Coronary artery (tissue), 2 donors: ENCODE measurements at regions not wholly inside any gene's neighbourhood (a gene's known extent, or its start where the extent isn't known, plus 50 kb on each side); places are given as distances from the start of the nearest gene placed in this dataset.

Experiments used
- DNase-seq: peaks from one replicate; pipeline ENCODE4 v3.0.0-alpha.2; 2017; ENCODE audit warnings: low spot score
- H3K27ac ChIP-seq, 2 donors: fragments of 200-600 bp; sonication (generic); one replicate each; pipeline ENCODE4 v1.5.1; 2016 to 2019
- H3K4me3 ChIP-seq: fragments of 200-600 bp; sonication (generic); 2 replicates; pipeline ENCODE4 v1.5.1; 2016; ENCODE audit warnings: mild to moderate bottlenecking, moderate library complexity
- TF ChIP-seq, protein P1 (sequence below): fragments of 200-600 bp; sonication (generic); IDR thresholded peaks from one replicate; pipeline ENCODE4 v1.5.1; 2019; ENCODE audit warnings: antibody characterized with exemption

DNA sequence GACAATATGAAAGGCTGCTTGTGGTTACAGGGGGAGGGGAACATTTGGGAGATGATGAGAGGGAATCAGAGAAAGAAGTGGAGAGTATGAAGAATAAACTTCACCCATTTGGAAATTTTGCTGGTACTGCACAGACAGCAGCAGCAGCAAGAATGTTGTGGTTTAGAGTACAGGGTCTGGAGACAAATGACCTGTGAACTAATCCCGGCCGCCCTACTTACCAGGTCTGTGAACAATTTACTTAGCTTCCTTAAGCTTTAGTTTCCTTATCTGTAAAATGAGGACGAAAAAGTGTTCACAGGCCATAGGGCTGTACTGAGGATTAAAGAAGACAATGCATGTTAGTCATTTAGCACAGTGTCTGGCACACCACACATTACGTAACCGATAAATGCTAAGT lies 685.4 kb upstream of the CELF4 start:
- Histone ChIP-seq H3K4me3 (no peak overlapping the region), H3K27ac (no peak overlapping the region)
- TF ChIP-seq, protein P1, sequence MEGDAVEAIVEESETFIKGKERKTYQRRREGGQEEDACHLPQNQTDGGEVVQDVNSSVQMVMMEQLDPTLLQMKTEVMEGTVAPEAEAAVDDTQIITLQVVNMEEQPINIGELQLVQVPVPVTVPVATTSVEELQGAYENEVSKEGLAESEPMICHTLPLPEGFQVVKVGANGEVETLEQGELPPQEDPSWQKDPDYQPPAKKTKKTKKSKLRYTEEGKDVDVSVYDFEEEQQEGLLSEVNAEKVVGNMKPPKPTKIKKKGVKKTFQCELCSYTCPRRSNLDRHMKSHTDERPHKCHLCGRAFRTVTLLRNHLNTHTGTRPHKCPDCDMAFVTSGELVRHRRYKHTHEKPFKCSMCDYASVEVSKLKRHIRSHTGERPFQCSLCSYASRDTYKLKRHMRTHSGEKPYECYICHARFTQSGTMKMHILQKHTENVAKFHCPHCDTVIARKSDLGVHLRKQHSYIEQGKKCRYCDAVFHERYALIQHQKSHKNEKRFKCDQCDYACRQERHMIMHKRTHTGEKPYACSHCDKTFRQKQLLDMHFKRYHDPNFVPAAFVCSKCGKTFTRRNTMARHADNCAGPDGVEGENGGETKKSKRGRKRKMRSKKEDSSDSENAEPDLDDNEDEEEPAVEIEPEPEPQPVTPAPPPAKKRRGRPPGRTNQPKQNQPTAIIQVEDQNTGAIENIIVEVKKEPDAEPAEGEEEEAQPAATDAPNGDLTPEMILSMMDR: no peak
- no peak for DNase-seq

DNA sequence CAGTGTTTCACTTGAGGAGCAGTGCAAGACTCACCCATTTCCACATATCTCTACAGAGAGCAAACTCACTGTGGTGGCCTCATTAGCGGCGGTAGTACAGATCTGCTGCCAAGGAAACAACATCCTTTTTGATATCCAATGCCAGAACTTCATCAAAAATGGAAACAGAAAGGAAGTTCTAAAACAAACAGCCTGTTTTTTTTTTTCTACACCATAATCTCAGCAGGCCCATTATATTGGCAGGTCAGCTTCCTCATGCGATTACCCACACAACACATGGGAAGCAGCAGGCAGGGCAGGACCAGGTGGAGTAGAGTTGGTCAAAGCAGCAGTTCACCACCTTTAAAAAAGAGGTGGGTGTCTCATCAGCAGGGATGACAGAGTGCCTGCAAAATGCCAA lies 678.9 kb upstream of the CELF4 start:
- no peak for DNase-seq
- Histone ChIP-seq H3K4me3 (no peak overlapping the region), H3K27ac (no peak overlapping the region)
- TF ChIP-seq, protein P1: no peak

DNA sequence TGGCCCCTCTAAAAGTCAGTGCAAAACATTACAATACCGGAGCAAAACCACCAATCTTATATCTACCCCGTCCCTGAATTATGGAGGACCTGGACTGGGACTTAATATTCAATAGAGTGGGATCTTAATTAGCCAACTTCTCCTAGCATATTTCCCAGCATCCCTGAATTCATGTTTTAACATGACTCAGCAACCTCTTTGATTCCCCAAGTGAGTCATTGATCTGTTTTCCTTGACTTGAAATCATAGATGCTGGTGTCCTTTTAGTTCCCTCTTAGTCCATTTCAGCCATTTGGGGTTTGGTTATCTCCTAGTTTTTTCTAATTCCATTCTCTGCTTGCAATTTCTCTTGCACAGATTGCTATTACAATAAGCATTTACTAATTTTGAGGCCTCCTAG lies 677.7 kb upstream of the CELF4 start:
- TF ChIP-seq, protein P1: no peak
- Histone ChIP-seq H3K4me3 (no peak overlapping the region), H3K27ac (no peak overlapping the region)
- no peak for DNase-seq

DNA sequence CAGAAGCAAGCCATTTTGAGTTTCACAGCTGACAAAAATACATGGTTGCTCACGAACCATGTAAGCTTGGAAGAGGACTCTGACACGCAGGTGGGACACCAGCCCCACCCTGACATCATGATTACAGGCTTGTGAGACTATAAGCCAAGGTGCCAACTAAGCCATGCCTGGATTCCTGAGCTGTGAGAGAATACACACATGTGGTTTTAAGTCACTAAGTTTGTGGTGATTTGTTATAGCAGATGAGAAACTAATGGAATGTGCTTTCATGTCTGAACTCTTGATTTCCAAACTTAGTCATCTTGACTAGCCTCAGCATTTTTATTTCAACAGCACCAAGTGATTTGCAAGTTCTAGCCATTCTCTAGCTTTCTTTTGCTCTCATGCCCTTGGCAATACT lies 676.1 kb upstream of the CELF4 start:
- TF ChIP-seq, protein P1: no peak
- H3K4me3 ChIP-seq: no peak overlapping the region
- no peak for DNase-seq
- H3K27ac ChIP-seq: no peak overlapping the region

DNA sequence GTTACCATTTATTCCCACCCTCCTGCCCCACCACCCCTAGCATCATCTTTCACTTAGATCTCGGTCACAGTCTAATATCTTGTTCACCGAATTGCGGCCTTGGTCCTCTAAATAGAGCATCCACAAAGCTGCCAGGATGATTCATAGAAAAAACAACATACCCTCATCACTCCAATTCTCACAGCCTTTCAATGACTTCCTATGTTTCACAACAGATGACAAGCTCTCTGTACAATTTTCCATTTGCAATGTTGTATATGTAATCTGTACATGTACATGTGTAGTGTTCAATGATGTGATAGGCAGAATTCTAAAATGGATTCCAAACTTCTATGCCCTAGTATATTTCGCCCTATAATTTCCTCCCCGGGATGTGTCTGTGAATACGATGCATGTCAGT lies 675.6 kb upstream of the CELF4 start:
- DNase-seq: no peak
- H3K27ac ChIP-seq: no peak overlapping the region
- TF ChIP-seq, protein P1: no peak
- H3K4me3 ChIP-seq: no peak overlapping the region

DNA sequence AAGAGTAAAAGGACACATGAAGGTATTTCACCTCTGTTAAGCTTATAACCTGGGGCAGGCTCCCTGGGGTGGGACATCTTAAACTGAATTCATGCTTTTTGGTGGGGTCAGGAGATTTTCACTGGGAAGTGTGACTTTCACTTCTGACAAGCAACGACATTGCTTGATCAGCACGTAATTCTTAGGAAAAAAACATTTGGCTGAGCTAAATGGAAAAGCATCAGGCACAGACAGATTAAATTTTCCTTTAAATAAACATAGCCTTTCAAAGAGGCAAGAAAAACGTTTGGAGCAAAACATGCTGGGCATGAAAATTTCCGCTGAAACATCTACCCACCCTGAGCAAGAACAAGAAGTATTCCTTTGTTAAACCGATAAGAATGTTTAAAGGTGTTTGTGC lies 674.0 kb upstream of the CELF4 start:
- Histone ChIP-seq H3K4me3 (no peak overlapping the region), H3K27ac (no peak overlapping the region)
- TF ChIP-seq, protein P1: no peak
- no peak for DNase-seq

DNA sequence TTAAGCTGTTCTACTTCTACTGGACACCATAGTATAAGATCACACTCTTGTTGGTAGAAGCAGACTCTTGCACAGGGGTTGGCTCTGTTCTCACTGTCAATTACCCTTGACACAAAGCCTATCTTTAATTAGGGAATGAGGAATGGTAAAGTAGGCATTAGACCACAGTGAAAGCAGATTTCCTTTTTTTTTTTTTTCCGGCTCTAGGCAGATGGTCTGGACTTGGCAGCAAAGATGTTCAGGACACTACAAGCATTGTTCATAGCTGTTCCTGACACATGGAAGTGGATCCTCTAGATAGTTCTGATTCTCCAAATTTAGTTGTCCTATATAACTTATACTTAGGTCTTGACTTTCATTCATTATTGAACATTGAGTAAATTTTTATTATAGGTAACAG lies 672.2 kb upstream of the CELF4 start:
- Histone ChIP-seq H3K27ac (no peak overlapping the region), H3K4me3 (no peak overlapping the region)
- TF ChIP-seq, protein P1: no peak
- no peak for DNase-seq
